Limb (tissue), 2 donors: ENCODE measurements at regions not wholly inside any gene's neighbourhood (a gene's known extent, or its start where the extent isn't known, plus 50 kb on each side); places are given as distances from the start of the nearest gene placed in this dataset.

Source experiments
- DNase-seq, 2 donors: peaks; one replicate each; pipeline ENCODE4 v3.0.0-alpha.2; 2016; ENCODE audit errors: extremely low spot score in 2 of 2

- DNase-seq: peak in 1 of 2 donors; percentile 23
Observed at GRCh38 chr6:169165561-169166300, 87.9 kb downstream of the THBS2 start.

GRCh38 chr6:169164986-169165385 lies 88.7 kb downstream of the THBS2 start:
- DNase-seq: peak in 1 of 2 donors; percentile 14

- peak in 1 of 2 donors; percentile 5 for DNase-seq
Observed at GRCh38 chr6:169164451-169164850, 89.2 kb downstream of the THBS2 start.

- DNase-seq: peak in 1 of 2 donors; percentile 16
Observed at GRCh38 chr6:169163411-169163901, 90.2 kb downstream of the THBS2 start.

- DNase-seq: peak in 1 of 2 donors; percentile 30
Observed at GRCh38 chr6:169162752-169163407, 90.8 kb downstream of the THBS2 start.

GRCh38 chr6:169162249-169162648 lies 91.4 kb downstream of the THBS2 start:
- DNase-seq: peak in 1 of 2 donors; percentile 23

- peak in 1 of 2 donors; percentile 11 for DNase-seq
Observed at GRCh38 chr6:169161572-169162167, 92.0 kb downstream of the THBS2 start.

GRCh38 chr6:169160855-169161560 lies 92.6 kb downstream of the THBS2 start:
- DNase-seq: peak in 1 of 2 donors; percentile 21

GRCh38 chr6:169160091-169160854 lies 93.4 kb downstream of the THBS2 start:
- peak in 1 of 2 donors; percentile 29 for DNase-seq

GRCh38 chr6:169159331-169159730 lies 94.3 kb downstream of the THBS2 start:
- peak in 1 of 2 donors; percentile 24 for DNase-seq

GRCh38 chr6:169158691-169159090 lies 95.0 kb downstream of the THBS2 start:
- DNase-seq: peak in 1 of 2 donors; percentile 42

- peak; percentile 87 to 94 for DNase-seq
Observed at GRCh38 chr6:169158174-169158573, 95.5 kb downstream of the THBS2 start.

GRCh38 chr6:169157197-169158148 lies 96.2 kb downstream of the THBS2 start:
- peak in 1 of 2 donors; percentile 68 for DNase-seq

- no peak for DNase-seq
Observed at GRCh38 chr6:169156793-169157147, 96.9 kb downstream of the THBS2 start.

GRCh38 chr6:169156108-169156792 lies 97.4 kb downstream of the THBS2 start:
- DNase-seq: no peak

GRCh38 chr6:169155481-169155880 lies 98.2 kb downstream of the THBS2 start:
- no peak for DNase-seq

GRCh38 chr6:169153401-169153800 lies 100.2 kb downstream of the THBS2 start:
- no peak for DNase-seq

- DNase-seq: no peak
Observed at GRCh38 chr6:169146521-169146920, 107.1 kb downstream of the THBS2 start.

GRCh38 chr6:169145991-169146501 lies 107.6 kb downstream of the THBS2 start:
- peak; percentile 50 to 76 for DNase-seq
